ENCODE measurements at regions not wholly inside any gene's neighbourhood (a gene's known extent, or its start where the extent isn't known, plus 50 kb on each side); places are given as distances from the start of the nearest gene placed in this dataset.
"Not testable (repeated sequence)": the region's sequence is repeated elsewhere in the genome, so short reads cannot be mapped to it uniquely, and the experiment has no call there.

DNA sequence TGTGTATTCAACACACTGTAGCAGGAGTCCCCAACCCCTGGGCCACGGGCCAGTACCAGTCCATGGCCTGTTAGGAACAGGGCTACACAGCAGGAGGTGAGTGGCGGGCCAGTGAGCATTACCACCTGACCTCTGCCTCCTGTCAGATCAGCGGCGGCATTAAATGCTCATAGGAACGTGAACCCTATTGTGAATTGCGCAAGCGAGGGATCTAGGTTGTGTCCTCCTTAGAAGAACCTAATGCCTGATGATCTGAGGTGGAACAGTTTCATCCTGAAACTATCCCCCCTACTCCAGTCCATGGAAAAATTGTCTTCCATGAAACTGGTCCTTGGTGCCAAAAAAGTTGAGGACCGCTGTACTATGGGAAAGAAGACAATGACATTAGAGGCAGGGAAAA lies 386.9 kb downstream of the PREX1 start:
- DNase-seq (ENCODE audit: low read depth in 2 of 2), result no peak

DNA sequence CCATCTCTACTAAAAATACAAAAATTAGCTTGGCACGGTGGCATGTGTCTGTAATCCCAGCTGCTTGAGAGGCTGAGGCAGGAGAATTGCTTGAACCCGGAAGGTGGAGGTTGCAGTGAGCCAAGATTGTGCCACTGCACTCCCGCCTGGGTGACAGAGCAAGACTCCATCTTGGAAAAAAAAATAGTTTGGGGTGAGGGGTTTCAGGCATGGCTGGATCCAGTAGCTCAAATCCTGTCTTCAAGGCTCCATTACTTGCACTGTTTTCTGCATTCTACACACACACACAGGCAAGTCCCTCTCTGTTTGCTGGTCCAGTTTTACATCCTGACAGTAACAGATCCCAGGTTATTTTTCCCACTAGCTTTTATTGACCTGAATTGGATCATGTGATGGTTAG lies 387.5 kb downstream of the PREX1 start:
- not testable (repeated sequence) for DNase-seq (ENCODE audit: low read depth in 2 of 2)

DNA sequence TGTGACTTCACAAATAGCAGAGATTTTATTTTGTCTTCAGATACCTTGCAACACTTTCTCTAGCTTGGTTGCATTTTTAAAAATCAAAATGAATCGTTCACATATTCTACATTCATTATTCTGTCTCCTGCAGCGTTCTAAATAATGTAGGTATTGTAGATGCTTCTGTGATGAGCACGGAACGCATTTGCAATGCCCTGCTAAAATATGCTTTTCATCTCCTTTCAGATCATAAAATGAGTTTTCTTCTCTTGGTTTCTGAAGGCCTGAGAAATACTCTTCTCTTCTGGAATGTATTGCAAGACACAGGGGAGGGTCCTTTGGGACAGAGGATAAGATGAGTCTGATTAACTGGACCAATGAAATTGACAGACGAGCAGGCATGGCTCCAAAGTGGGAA lies 390.7 kb downstream of the PREX1 start:
- DNase-seq (ENCODE audit: low read depth in 2 of 2), result no peak

DNA sequence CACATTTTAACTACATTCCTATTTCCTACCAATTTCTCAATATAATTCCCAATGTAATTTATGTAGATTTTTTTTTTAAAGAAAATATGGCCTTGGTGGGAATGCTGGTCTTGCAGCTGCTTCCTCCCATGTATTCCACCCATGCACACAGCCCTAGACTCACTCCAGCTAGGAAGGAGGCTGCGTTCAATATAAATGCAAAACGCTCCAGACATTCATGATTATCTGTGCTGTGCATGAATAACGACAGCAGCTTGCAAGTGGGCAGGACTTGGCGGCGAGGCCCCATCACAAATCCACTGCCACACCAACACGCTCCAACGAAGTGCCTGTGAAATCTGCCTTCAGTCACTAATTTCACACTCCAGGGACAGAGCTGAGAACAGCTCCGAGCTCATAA lies 391.2 kb downstream of the PREX1 start:
- not testable (repeated sequence) for DNase-seq (ENCODE audit: low read depth in 2 of 2)

DNA sequence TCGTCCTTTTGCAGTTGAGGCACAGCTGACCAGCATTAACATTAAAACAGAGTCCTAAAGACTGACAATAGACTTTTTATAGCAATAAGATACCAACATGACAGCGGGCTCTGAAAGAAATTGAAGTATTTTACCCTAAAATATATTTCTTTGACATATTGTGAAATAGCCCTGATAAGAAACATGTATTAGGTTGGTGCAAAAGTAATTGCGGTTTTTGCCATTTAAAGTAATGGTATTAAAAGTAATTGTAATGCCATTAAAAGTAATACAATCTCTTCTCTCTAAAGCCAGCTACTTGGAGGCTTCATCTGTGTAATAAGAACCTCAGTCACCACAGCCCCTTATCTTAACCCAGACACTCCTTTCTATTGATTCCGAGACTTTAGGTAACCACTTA lies 394.6 kb downstream of the PREX1 start:
- no peak for DNase-seq (ENCODE audit: low read depth in 2 of 2)

DNA sequence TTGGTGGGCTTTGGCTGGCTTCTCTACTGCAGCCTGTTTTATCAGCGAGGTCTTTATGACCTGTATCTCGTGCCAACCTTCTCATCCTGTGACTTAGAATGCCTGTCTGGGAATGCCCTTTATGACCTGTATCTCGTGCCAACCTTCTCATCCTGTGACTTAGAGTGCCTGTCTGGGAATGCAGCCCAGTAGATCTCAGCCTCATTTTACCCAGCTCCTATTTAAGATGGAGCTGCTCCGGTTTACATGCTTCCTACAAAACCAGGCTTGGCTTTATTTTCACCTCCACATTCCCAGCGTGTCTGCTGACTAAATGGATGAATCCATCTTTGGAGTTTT lies 395.3 kb downstream of the PREX1 start:
- DNase-seq (ENCODE audit: low read depth in 2 of 2), result no peak

DNA sequence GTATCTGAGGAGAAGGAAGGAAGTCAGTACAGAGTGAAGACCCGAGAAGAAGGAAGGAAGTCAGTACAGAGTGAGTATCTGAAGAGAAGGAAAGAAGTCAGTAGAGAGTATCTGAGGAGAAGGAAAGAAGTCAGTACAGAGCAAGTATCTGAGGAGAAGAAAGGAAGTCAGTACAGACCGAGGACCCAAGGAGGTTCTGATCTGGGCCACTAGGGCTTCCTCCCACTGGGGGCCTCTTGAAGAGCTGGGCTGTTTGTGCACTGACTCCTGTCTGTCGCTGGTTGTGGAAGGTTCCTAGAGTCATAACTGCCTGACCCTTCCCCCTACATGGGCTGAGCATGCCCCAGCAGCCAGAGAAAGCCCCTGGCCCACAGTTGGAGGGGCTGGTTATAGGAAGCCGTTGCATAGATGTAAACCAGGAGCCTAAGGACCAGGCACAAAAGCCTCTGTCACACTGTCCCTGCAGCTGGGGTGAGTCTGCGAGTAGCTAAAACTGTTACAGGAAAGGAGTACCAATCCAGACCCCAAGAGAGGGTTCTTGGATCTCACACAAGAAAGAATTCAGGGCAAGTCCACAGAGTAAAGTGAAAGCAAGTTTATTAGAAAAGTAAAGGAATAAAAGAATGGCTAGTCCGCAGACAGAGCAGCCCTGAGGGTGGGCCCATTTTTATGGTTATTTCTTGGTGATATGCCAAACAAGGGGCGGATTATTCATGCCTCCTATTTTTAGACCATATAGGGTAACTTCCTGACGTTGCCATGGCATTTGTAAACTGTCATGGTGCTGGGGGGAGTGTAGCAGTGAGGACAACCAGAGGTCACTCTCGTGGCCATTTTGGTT lies 395.9 kb downstream of the PREX1 start:
- no peak for DNase-seq (ENCODE audit: low read depth in 2 of 2)

DNA sequence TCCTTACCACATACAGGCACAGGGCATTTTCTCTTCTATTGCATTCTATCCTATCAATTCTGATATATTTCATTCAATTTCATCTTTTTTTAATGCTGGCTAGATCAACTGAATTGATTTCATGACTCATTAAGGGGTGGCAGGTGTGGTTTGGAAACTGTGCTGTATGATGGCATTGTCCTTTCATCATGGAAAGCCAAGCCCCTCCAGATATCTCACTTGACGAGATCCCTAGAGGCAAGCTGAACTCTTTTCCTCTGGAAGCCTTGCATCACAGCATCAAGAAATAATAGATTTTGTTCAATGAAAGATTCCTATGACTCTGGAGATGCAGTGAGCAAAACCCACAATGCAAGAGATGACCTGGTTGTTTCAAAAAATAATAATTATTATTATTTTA lies 401.2 kb downstream of the PREX1 start:
- no peak for DNase-seq (ENCODE audit: low read depth in 2 of 2)

DNA sequence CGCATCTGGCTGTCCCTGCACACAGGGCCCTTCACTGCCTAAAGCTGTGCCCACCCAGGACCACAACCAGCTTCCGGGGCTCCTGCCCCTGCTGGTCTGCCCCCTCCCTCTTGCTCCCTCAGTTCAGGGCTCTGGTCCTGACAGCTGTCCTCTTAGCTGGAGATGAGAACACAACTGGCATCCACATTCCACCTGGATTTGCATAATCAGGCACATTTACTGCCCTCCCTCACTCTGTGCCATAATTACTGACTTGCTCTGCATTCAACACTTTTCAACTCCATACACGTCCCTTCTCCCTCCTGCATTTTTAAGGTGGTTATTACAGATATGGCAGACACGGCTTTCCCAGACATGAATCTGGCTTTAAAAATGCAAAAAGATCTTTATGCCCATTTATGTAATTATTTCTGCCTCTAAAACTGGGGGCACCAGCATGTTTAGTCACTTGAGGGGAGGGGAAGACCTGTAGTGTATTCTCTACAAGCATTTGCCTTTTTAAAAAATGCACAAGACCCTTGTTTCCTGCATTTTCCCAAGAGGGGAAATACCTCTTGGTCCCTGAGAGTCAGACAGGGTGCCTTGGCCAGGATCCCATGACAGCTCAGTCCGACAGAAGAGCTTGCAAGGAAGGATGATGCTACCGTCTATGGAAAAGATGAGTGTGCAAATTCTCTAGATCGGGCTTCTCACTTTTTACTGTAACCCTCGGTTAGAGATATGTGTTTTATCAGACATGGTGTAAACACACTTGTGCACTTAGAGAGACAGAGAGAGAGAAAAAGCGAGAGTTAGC lies 401.8 kb downstream of the PREX1 start:
- DNase-seq (ENCODE audit: low read depth in 2 of 2), result no peak

DNA sequence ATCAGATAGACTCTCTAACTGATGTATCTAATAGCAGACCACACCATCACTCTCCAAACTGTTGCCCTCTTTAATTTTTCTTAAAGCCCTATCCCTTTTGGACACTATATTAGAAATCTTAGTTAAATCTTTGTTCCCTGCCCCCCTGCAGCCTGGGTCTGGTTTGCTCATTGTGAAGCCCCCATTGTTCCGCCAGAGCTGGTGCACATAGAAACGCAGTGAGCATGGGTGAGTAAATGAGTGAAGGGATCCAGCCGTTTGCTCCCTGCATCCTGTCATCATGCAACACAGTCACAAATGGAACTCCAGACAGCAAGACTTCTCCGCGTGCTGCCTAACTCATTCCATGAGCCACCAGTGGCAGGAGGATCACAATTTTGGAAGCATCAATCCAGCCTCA lies 402.5 kb downstream of the PREX1 start:
- DNase-seq (ENCODE audit: low read depth in 2 of 2), result no peak

DNA sequence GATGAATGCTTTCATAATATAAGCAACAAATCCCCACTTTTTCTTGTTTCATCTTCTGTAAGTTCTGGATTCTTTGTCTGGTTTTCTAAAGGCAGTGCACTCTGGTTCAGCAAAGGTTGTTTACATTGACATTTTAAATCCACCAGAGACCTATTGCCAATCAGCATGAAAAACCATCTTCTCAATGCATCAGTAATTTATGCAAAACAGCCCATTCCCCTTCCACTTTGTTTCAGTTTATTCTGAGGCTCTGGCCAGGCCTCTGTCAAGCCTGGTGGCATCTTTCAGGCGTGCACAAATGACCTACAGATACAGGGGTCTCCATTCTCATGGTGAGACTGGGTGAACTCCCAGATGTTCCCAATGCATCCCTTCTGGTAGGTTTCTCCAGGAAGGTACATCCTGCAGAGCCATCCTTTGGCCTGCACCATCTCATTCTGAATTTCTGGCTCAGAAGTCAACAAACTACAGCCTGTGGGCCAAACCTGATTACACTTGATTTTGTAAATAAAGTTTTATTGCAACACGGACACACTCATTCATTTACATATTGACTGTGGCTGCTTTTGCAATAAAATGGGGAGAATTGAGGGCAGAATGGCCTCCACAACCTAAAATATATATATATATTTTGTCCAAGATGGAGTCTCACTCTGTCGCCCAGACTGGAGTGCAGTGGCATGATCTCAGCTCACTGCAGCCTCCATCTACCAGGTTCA lies 405.4 kb downstream of the PREX1 start:
- DNase-seq (ENCODE audit: low read depth in 2 of 2), result no peak

DNA sequence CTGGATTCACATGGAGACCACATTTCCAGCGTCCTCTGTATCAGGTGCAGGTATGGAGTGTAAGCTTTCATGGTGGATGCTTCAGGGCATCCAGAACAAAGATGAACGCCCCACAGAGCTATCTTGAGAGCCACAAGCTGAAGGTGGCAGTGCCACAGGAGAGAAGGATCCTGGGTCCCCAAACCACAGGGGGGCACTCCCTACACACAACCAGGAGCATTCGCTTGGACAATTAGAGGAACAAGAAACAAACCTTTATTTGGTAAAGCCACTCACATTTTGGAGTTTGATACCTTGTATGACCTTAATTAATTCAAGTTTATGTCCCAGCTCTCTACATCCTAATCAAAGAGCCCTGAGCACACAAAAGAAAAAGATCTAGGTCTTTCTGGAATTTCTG lies 406.3 kb downstream of the PREX1 start:
- DNase-seq (ENCODE audit: low read depth in 2 of 2), result no peak

DNA sequence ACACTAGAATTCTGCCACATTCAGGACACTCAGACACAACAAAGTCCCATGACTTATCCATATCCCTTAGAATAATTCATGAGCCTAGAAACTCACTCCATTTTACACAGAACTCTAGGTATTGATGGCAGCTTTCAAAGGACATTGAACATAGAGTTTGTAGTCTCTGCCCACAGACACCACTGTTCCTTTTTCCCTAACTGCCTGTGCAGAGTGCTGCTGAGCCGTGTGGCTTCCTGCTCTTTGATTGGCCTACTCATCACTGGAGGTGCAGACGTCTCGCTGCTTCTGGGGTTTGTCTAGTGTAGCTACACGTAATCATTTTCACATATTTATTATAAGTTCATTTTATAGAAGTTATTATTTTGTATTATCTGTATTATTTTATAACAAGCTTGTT lies 407.6 kb downstream of the PREX1 start:
- no peak for DNase-seq (ENCODE audit: low read depth in 2 of 2)

DNA sequence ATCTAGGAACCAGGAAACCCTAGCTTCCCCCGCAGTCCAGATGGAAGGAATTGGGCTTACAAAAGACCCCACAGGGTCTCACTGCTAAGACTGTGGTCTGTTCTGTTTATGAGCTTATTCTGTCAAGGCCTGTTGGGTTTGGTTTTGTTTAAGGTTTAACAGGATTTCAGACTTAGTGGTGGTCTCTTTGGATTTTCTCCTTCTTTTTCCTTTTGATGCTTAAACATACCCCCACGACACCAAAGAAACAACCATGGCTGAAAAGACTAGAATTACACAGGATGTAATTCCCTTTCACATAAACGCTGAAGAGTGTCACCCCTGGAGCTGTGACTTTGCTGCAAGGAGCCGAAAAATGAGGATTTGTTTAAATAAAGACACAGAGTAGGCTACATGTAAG lies 408.6 kb downstream of the PREX1 start:
- DNase-seq (ENCODE audit: low read depth in 2 of 2), result no peak

DNA sequence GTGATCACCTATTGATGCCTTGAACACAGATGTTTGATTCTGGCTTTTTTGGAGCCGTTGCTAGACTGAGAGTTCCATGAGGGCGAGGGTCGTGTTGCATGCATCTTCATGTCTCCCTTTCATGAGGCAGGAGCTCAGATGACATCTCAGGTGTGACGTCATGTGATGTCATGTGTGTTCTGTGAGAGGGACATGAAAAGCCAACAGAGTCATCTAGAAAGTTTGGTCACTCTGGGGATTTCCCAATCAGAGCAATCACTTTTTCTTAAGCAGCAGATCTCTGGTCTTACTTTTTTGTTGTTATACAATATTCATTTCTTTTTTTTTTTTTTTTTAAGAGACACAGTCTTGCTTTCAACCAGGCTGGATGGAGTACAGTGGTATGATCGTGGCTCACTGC lies 411.8 kb downstream of the PREX1 start:
- DNase-seq (ENCODE audit: low read depth in 2 of 2), result no peak

DNA sequence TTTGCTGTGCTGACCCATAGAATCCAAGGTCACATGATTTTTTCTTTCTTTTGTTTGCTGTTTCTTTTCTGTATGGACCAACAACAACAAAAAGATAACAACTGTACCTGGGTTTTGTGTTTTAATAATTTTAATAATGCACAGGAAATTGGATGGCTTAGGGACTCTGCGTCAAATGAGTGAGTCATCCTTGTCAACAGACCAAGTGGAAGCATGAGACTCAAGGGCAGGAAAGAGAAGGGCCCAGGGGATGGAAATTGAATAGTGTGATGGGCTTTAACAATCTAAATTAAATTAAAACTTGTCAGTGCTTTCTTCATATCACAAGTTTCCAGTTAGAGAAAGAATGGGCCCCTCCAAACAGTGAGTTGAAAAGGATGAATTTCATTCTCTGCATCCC lies 413.0 kb downstream of the PREX1 start:
- DNase-seq (ENCODE audit: low read depth in 2 of 2), result no peak

DNA sequence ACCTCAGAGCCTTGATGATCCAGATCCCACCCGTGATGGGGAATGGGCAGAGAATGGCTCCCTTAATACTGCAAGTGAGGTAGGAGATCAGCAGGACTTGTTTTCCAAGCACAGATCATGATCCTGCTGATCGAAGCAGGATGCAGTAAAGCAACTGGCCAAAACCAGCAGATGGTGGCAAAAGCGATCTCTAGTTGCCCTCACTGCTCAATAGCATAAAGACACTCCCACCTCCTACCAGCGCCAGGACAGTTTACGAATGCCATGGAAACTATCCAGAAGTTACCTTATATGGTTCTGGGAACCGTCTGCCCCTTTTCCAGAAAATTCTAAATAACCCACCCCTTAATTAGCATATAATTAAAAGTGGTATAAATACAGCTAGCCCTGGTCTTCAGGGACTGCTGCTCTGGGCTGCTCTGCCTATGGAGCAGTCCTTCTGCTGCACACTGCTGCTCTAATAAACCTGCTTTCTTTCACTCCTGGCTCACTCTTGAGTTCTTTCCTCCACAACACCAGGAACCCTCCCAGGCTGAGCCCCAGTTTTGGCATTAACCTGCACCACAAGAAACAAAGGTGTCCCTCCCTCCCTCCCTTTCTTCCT lies 415.8 kb downstream of the PREX1 start:
- no peak for DNase-seq (ENCODE audit: low read depth in 2 of 2)

DNA sequence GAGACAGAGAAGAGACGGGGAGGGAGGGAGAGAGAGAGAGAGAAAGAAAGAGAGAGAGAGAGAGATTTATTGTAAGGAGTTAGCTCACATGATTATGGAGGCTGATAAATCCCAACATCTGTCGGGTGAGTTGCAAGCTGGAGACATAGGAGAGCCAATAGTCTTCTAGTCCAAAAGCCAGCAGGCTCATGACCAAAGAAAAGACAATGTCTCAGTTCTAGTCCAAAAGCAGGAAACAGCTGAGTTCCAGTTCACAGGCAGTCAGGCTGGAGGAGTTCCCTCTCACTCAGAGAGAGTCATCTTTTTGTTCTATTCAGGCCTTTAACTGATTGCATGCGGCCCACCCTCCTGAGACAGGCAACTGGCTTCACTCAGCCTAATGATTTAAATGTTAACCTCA lies 416.6 kb downstream of the PREX1 start:
- no peak for DNase-seq (ENCODE audit: low read depth in 2 of 2)

DNA sequence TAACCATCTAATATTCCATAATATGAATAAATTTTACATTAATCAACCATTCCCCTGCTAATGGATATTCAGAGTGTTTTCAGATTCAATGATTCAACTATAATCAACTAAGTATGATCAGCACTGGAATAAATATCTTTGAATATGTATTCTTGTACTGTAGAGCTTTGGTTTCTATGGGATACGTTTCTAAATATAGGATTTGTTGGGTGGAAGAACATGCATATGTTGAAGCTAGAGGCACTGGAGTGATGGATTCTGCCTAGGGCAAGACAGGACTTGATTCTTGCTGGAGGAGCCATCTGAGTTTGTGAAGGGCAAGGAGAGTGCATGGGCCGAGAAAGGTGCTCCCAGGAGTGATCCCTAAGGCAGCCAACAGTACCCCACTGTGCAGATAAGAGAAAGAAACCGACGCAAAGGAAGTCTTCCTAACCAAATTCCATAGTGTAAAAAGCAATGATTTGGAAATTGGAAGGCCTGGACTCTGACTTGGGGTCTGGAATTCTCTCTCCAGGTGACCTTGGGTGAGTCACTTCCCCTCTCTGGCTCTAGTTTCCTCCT lies 418.7 kb downstream of the PREX1 start:
- DNase-seq (ENCODE audit: low read depth in 2 of 2), result no peak

DNA sequence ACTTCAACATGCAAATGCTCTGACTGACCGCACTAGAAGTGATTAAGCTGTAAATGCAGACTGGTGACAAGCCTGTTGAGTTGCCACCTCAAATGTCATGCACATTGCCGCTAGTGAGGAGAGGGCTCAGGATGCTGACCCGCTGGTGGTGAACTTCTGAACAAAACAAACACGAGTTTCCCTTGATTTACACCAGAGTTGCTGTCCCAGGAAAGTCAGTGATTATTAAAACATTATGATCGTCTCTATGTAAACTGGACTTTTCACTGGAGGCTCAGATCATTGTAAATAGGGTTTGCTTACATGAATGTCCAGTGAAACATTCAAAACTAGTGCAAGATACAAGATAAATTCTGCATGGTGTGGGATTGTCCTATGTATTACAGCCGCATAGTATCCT lies 420.1 kb downstream of the PREX1 start:
- no peak for DNase-seq (ENCODE audit: low read depth in 2 of 2)

DNA sequence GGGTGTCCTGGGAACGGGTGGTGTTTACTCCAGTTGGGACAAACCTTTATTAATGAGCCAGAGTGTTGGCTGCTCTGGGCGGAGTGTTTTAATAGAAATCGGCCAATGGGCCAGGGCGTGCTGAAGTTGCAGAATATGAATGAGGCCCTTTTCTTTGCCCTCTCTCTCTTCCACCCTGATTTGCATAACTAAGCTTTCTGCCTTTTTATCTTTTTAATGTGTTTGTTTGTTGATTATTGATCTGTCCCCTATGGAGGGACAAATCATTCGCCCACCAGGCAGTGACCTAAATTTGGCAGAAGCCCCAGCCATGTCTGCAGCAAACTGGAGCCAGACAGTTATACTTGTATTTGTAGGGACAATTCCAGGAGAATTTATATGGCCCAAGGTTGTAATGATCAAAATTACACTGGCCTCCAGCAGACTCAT lies 420.9 kb downstream of the PREX1 start:
- no peak for DNase-seq (ENCODE audit: low read depth in 2 of 2)

DNA sequence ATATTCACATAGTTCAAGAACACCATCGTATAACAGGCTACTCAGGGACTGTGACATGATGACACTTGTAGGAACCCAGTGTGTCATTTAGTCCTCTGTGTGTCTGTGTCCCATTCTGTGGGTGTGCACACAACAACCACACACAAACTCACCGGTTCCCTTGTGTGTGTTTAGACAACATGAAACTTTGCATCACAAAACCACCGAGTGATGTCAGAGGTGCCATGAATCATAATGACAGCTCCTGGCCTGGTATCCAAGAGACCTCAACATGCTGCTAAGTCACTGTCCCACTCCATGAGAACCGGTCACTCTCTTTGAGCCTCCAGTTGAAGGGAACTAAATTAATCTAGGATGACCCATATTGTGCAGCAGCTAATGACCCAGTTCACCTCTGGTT lies 421.3 kb downstream of the PREX1 start:
- DNase-seq (ENCODE audit: low read depth in 2 of 2), result no peak

All from activated CD4-positive, alpha-beta T cell treated with anti-CD3 and anti-CD28 coated beads for 24 hours (primary cell).